Amygdala (tissue), 56 donors: ENCODE measurements at regions not wholly inside any gene's neighbourhood (a gene's known extent, or its start where the extent isn't known, plus 50 kb on each side); places are given as distances from the start of the nearest gene placed in this dataset.

Experiments
- DNase-seq, 56 donors: peaks; one replicate each; lab custom pipeline; 2025; lab: John Stamatoyannopoulos, UW

DNA sequence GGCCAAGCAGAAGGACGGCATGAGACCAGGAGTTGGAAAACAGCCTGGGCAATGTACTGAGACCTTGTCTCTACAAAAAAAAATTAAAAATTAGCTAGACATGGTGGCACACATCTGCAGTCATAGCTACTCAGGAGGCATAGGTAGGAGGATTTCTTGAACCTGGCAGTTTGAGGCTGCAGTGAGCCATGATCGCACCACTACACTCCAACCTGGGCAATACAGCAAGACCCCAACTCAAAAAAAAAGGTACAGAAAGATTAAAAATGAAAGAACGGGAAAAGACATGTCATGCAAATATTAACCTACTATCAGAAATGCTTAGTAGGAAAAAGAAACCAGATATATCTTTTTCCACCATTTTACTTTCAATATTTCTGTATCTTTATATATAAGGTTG, 99.6 kb upstream of the ATP11B start:
- DNase-seq = no peak

DNA sequence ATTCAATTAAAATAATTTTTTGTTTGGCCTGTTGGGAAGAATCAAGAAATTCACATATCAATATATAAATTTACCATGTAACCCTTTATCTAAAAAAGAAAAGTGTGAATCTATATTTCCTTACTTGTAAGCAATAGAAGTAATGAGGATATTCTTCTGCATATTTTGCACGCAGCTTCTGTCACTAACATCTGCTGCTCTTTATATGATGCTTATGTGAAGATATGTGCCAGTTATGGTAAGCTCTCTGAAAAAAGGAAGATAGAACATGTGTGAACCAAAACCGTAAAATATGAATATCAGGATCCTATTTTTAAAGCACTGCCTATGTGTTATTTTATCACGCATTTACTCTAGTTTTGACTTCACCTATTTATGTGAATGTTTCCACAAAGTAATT, 96.4 kb upstream of the ATP11B start:
- no peak for DNase-seq

DNA sequence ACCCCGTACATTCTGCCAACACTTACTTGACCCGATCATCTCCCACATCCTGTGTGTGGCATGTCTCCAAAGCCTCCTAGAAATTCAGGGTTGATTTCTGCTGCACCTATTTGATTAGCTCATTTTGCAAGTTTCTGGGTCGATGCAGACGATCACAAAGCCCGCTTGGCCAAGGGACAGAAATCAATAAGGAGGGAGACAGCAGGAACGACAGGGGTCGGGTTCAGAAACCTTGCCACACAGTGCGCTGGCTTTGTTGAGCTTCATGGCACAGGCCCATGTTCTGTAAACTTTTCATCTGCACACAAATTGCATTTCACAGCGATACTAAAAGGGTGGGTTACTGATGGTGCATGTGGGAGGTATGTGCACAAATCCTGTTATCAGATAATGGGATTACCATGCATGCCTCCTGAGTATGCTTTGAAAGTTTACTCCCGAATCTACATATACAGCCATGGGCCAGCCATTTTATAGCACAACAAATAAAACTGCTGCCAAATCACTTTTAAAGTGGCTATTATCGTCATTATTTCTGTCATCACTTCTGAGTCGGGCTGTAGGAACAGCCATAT, 95.9 kb upstream of the ATP11B start:
- no peak for DNase-seq

DNA sequence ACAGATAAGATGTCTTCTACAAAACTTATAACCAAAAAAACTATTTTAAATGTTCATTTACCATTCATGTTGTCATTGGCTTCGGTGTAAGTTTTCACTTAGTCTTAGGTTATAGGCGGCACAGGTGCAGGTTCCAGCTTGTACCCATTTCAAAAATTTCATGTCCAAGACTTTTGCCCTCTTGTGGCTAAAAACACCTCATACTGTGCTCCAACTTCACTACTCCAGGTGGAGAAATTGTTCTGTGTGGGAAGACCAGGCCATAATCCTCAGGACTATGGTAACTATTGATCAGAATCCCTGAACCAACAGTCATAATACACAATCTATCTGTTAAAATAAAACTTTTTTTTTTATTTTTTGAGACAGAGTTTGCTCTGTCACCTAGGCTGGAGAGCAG, 95.2 kb upstream of the ATP11B start:
- no peak for DNase-seq

DNA sequence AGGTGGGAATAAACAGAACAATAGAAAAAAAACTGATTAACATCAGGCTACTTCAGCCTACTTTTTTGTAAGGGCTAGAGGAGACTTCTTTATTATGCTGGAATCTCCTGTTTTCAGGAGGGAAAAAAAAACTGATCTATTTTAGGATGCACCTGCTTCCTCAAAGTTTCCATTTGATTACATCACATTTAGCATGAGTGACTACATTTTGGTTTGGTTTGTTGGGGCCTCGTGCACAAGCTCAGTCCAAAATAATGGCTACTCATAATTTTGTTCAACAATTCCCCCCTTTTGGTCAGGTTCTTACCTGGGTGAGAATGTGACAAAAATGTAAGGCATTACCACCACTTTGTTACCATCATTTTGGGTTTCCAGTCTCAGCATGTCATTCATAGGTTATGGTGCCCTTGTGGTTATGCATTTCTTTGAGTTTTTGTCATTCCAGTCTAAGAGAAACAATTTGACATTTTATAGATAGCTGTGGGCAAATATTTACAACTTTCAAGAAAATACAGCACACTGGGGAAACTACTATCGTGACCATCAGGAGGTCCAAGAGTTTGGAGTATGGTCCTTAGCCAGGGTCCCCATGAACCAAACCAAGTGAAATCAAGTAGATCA, 93.6 kb upstream of the ATP11B start:
- DNase-seq = no peak

DNA sequence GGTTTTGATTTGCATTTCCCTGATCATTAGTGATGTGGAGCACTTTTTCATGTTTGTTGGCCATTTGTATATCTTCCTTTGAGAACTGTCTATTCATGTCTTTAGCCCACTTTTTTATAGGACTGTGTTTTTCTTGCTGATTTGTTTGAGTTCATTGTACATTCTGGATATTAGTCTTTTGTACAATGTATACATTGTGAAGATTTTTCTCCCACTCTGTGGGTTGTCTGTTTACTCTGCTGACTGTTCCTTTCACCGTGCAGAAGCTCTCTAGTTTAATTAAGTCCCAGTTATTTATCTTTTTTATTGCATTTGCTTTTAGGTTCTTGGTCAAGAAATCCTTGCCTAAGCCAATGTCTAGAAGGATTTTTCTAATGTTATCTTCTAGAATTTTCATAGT, 91.1 kb upstream of the ATP11B start:
- DNase-seq = no peak

DNA sequence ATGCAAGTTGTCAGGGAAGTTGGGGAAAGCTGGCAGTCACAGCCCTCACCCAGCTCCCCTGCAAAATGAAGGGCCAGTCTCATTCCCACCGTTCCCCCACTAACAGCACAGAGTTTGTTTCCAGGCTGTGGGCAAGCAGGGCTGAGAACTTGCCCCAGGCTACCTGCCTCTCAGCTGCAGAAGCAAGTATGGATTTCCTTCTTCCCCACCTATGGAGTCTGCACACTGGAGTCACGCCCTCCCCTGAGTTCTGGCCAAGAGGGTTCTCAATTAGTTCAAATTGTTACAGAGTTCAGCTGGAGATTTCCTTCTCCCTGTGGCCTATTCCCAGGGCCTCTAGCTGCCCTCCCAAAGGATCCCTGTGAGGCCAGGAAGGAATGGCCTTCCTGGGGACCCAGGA, 90.1 kb upstream of the ATP11B start:
- DNase-seq = no peak

DNA sequence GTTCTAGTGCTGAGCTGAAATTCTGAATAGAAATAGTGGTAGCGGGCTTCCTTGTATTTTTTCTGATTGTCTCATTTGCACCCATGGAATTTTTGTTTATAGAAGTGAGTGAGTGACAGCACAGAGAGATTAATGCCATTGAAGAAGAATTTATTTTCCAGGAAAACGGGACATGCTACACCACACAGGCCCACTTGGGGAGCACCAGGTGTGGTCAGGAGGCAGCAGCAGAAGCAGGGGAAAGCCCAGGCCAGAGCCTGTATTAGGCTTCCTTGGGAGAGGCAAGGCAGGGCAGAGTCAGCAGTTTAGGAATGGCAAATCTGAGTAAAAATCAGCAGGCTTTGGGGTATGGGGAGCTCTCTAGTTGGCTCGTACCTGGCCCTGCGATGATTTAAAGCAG, 88.4 kb upstream of the ATP11B start:
- no peak for DNase-seq

DNA sequence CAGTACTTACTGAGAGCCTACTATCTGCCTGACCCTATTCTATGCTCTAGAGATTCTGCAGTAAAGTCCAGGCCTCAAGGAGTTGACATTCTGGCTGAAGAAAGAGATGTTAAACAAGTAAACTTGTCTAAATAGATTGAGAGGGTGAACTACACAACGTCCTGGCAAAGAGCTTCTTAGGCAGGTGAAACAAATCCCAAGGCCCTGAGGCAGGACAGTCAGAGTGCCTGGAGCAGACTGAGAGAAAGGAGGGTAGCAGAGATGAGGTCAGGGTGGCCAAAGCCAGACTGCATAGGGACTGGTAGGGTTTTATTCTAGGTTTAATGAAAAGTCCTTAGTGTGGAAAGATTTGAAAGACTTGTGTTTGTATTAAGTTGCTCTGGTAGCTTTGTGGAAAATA, 84.5 kb upstream of the ATP11B start:
- DNase-seq = no peak

DNA sequence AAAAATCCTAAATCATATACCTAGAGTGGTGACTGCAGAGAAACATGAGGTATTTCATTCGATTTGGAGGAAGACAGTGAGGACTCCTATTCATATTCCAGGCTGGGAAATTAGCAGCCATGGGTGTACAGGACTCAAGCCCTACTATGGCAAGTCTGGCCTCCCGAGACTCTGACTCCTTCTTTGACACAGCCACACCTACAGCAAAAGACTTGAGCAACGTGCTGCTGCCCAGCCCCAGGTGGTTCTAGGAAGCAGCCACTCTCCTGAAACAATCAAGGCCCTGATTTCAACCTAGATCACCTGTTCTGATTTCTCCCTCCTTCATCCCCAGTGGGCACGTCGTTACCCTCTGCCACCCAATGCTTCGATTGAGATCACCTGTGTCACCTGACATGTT, 84.0 kb upstream of the ATP11B start:
- no peak for DNase-seq

DNA sequence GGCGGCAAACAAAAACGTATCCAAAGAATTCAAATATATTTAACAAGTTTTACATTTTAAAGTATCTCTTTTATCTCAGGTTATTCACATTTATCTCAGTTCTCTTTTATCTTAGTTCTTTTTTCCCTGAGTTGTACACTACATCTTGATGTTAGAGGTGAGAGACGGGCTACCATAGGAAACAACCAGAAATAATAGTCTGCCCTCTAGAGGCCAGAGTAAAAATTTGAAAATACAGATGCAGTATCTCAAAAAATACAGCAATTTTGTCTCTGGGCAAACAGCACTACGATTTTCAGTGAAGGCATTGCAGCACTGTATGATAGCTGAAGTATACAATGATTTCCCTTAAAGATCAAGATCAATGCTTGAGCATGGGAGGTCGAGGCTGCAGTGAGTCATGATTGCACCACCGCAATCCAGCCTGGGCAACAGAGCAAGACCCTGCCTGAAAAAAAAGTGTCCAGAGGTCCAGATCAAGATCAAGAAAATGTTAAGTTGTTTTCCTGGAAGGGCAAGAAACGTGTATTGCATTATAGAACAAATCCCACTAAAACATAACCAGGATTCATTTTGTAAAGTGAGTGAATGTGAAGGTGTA, 82.6 kb upstream of the ATP11B start:
- DNase-seq = no peak

DNA sequence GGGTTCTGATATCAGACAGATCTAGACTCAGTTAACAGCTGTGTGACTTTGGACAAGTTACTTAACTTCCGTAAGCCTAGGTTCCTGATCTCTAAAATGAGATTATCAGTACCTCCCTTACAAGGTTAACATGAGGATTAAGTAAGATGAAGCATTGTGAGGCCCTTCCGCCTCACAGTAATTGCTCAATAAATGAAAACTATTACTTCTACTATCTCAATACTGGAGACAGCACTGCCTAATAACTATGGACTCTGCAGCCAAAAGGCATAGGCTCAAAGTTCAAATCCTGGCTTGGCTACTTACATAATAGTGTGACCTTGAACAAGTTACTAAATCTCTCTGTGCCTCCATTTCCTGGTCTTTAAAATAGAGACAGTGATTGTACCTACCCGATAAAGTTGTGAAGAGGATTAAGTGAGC, 82.0 kb upstream of the ATP11B start:
- DNase-seq = no peak

DNA sequence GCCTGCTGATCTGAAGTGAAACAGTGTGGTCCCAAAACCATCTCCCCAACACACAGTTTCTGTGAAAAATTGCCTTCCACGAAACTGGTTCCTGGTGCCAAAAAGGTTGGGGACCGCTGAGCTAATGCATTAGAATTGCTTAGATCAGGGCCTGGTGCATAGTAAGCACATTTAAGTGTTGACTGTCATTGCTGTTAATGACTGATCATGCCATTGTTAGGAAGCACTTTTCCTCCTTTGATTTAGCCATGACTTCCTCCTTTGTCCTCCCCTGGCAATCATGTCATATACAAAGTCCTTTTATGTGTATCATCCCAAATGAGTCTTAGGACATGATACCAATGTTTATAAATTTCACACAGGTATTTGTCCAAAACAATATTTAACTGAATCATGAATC, 81.5 kb upstream of the ATP11B start:
- DNase-seq = no peak

DNA sequence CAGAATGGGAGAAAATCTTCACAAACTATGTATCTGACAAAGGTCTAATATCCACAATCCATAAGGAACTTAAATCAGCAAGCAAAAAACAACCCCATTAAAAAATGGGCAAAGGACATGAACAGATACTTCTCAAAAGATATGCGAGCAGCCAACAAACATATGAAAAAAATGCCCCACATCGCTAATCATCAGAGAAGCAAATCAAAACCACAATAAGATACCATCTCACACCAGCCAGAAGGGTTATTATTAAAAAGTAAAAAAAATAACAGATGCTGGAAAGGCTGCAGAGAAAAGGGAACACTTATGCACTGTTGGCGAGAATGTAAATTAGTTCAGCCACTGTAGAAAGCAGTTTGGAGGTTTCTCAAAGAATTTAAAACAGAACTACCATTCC, 80.2 kb upstream of the ATP11B start:
- DNase-seq = no peak

DNA sequence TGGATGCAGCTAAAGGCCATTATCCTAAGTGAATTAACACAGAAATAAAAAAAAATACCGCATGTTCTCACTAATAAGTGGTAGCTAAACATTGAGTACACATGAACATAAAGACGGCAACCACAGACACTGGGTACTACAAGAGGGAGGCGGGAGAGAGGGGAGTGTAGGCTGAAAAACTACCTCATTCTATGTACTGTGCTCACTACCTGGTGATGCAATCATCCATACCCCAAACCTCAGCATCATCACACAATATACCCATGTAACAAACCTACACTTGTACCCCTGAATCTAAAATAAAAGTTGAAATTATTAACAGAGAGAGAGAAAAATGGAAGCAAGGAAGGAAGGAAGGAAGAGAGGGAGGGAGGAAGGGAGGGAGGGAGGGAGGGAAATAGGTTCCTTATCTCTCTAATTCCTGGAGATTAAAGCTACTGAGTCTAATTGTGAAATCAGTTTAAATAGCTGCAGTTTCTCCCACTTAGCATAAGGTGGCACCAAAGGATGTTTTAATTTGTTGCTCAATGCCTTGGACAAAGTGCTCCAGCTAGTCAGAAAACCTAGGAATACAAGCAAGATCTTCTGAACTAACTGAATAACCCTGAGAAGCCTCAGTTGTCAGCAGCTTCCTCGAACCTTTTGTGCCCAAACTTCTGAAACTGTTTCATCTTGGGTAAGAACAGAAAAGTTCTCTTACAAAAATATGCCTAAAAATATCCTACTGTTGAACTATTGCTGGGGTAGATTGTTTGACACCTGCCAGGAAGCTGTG, 79.4 kb upstream of the ATP11B start:
- peak in 7 of 56 donors; percentile 3 to 32 (median 6) for DNase-seq

DNA sequence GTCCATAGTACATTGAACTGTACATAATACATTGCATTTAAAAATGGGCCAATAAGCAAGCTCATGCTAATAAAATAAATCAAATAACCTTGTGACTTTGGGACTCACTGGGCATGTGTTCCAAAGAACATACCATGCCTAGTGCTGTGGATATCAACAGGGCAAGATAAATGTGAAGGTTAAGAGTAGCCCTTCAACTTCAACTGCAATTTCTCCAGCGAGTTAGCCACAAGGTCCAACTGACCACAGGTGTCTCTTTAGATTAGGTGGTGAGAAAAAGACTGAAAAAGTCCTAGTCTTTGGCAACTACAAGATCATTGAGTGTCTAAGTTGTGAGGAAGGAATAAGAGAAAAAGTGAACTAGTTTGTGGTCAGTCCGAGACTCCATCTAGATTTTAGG, 78.3 kb upstream of the ATP11B start:
- DNase-seq = no peak

DNA sequence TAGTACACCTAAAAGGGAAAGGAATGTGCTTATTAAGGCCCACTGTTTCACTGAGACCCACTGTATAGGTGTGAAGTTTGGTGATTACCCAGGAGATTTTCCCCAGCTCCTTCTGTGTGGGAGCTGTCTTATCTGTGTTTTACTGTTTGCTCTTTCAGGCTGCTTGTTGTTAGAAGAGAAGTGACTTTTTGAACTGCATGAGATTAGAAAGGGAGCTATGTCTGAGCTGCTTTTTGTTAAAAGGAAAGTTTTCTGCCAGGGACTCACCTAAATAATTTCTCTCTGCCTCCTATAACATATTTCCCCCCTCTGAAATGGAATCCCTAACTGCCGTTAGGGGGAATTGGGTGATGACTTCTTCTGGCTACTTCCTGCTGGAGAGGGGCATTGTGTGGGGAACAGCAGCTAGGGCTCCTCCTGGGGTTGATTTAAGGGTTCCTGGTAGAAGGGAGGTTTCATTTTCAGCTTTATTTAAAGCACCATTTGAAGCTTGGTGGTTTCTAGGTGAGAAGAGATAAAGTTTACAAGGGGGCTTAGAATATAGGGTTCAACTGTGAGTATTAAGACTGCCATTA, 77.1 kb upstream of the ATP11B start:
- no peak for DNase-seq

DNA sequence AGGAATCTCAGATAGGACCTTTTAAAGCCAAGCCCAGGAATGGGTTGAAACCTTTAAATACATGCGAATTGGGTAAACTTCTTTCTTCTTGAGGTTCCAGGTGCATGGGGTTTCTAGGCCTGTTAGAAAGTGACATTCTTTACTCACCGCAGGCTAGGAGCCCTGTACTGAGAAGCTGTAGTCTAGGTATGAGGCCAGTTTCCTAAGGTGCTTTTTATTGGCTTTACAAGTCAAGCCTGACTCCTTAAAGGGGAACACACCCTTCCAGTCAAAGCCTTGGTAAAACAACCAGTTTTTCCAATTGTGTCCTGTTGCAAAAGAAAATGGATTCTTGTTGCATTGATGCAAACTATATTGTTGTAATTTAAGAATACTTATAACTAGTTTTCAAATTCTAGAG, 76.1 kb upstream of the ATP11B start:
- DNase-seq = no peak

DNA sequence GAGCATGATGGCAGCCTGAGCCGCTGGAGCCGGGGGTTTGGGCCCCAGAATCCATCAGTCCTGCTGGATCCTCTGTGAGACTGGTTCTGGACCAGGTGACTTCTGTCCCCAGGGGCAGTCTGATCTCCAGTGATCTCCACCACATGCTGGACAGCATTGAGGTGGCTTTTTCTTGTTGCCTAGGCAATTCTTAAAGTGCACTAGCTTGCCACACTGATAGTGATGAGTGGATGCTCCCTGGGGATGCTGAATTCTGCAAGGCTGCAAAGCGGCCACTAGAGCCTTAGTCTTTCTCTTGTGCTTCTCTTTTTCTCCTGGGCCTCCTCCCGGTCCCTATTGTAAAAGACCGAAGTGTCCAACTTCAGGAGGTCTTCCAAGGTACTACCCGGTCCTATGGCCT, 70.4 kb upstream of the ATP11B start:
- no peak for DNase-seq

DNA sequence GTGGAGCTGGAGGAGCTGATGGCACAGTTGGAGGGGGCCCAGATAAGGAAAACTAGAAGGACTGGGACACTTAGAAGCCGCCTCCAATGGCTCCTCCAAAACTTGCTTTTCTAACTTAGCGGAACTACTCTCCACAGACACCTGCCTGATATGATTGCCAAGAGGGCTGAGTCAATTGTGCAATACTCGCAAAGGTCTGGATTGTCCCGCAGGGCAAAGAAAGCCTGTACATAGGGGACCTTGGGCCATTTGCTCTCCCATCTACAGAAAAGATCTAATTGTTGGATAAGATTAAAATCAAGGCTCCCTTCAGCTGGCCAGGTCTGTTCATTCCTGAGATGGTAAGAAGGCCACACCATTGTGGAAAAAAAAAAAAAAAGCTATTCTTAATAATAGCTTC, 69.7 kb upstream of the ATP11B start:
- no peak for DNase-seq
